H1 (cell line): ENCODE measurements at regions not wholly inside any gene's neighbourhood (a gene's known extent, or its start where the extent isn't known, plus 50 kb on each side); places are given as distances from the start of the nearest gene placed in this dataset.

ENCODE experiments used
- CTCF ChIA-PET: fragments of 300-600 bp; sonication (Branson Sonifier 250); formaldehyde crosslinking; loops from one replicate; lab custom pipeline; 2021; ENCODE audit not compliant: partially characterized antibody; lab: Charles Lee
- POLR2A ChIA-PET: fragments of 300-600 bp; sonication (Branson Sonifier 250); formaldehyde crosslinking; loops from one replicate; lab custom pipeline; 2021; ENCODE audit warnings: inconsistent platforms; ENCODE audit not compliant: partially characterized antibody; lab: Charles Lee
- DNase-seq, 2 experiments: peaks; one replicate each; pipeline versions ENCODE4 v3.0.0 to v3.0.0-alpha.2; 2010 to 2022; ENCODE audit warnings: low spot score in 2 of 2, low read depth in 1 of 2, mixed read lengths in 1 of 2
- FAIRE-seq: peaks from 2 replicates; lab custom pipeline; 2011; peaks lifted over from hg19 to GRCh38; lab: Jason Lieb, UNC
- H2AFZ ChIP-seq: 2 replicates; pipeline ENCODE4 v1.8.1; 2012; ENCODE audit warnings: low read length, inconsistent platforms
- H2AK5ac ChIP-seq: 2 replicates; pipeline ENCODE4 v1.6.1; 2013; ENCODE audit warnings: low read depth, low read length
- H2BK120ac ChIP-seq: replicated peaks from 2 replicates; pipeline ENCODE3; 2013; ENCODE audit warnings: low read depth, low read length, inconsistent platforms
- H2BK12ac ChIP-seq: 2 replicates; pipeline ENCODE4 v1.6.1; 2013; ENCODE audit warnings: low read depth, low read length
- H2BK15ac ChIP-seq: 2 replicates; pipeline ENCODE4 v1.6.1; 2013; ENCODE audit warnings: low read length
- H2BK20ac ChIP-seq: 2 replicates; pipeline ENCODE4 v1.6.1; 2013; ENCODE audit warnings: low read length
- H2BK5ac ChIP-seq: 2 replicates; pipeline ENCODE4 v1.6.1; 2013; ENCODE audit warnings: low read depth, low read length
- H3K14ac ChIP-seq: 2 replicates; pipeline ENCODE4 v1.6.1; 2013; ENCODE audit warnings: inconsistent platforms; ENCODE audit not compliant: insufficient read length
- H3K18ac ChIP-seq: 2 replicates; pipeline ENCODE4 v1.6.1; 2013; ENCODE audit warnings: low read length; ENCODE audit errors: extremely low read depth
- H3K23ac ChIP-seq: 2 replicates; pipeline ENCODE4 v1.6.1; 2013; ENCODE audit warnings: inconsistent platforms; ENCODE audit not compliant: insufficient read length
- H3K23me2 ChIP-seq: 2 replicates; pipeline ENCODE4 v1.6.1; 2013; ENCODE audit warnings: low read depth, low read length
- H3K27ac ChIP-seq: 2 replicates; pipeline ENCODE4 v1.6.1; 2011; ENCODE audit warnings: low read depth, low read length, inconsistent platforms
- H3K27me3 ChIP-seq, 4 experiments: replicated peaks in 1 of 4; 1 replicate in 1 of 4; 2 replicates in 3 of 4; pipeline versions ENCODE4 v1.6.1 to v1.8.1; 2011 to 2013; ENCODE audit warnings: low read length in 3 of 4, mild to moderate bottlenecking in 3 of 4, inconsistent platforms in 2 of 4, mixed read lengths in 2 of 4, moderate library complexity in 1 of 4; ENCODE audit not compliant: control insufficient read depth in 3 of 4, insufficient read depth in 3 of 4; ENCODE audit errors: extremely low read depth in 1 of 4
- H3K36me3 ChIP-seq, 4 experiments: 2 replicates each; pipeline versions ENCODE4 v1.6.1 to v1.8.1; 2011 to 2013; ENCODE audit warnings: mild to moderate bottlenecking in 4 of 4, low read length in 3 of 4, moderate library complexity in 2 of 4, control low read depth in 1 of 4, inconsistent platforms in 1 of 4; ENCODE audit not compliant: insufficient read depth in 4 of 4, control insufficient read depth in 2 of 4
- H3K4ac ChIP-seq: replicated peaks from 2 replicates; pipeline ENCODE3; 2013; ENCODE audit warnings: low read length, low read depth, mixed read lengths, inconsistent platforms; ENCODE audit not compliant: insufficient read length
- H3K4me1 ChIP-seq, 4 experiments: replicated peaks in 1 of 4; 1 replicate in 1 of 4; 2 replicates in 3 of 4; pipeline versions ENCODE4 v1.6.1 to v1.8.1; 2011 to 2013; ENCODE audit warnings: low read length in 3 of 4, inconsistent platforms in 2 of 4, mixed read lengths in 1 of 4; ENCODE audit not compliant: insufficient read depth in 4 of 4, control insufficient read depth in 3 of 4
- H3K4me2 ChIP-seq, 2 experiments: 2 replicates each; pipeline versions ENCODE4 v1.6.1 to v1.8.1; 2011 to 2013; ENCODE audit warnings: low read depth in 2 of 2, low read length in 2 of 2, control low read depth in 1 of 2, inconsistent platforms in 1 of 2, mild to moderate bottlenecking in 1 of 2; ENCODE audit not compliant: insufficient read depth in 1 of 2
- H3K4me3 ChIP-seq, 4 experiments: fragments of 200-600, 300-600 bp in 1 of 4; sonication (generic), shearing (Covaris generic), sonication (Bioruptor Twin) in 1 of 4; 2 replicates each; pipeline versions ENCODE4 v1.5.1 to v1.8.1; 2011 to 2016; ENCODE audit warnings: low read length in 4 of 4, low read depth in 3 of 4, control low read depth in 2 of 4, inconsistent platforms in 2 of 4, mild to moderate bottlenecking in 2 of 4, mixed read lengths in 1 of 4, moderate library complexity in 1 of 4; ENCODE audit not compliant: insufficient read depth in 2 of 4; ENCODE audit errors: extremely low read depth in 1 of 4
- H3K56ac ChIP-seq: replicated peaks from 2 replicates; pipeline ENCODE3; 2013; ENCODE audit warnings: low read depth, mild to moderate bottlenecking, mixed read lengths, low read length, inconsistent platforms; ENCODE audit not compliant: insufficient read length
- H3K79me1 ChIP-seq: 2 replicates; pipeline ENCODE4 v1.6.1; 2013; ENCODE audit warnings: low read depth, low read length, control low read depth
- H3K79me2 ChIP-seq, 2 experiments: 2 replicates each; pipeline versions ENCODE4 v1.6.1 to v1.8.1; 2012 to 2013; ENCODE audit warnings: low read length in 2 of 2, mild to moderate bottlenecking in 2 of 2, inconsistent platforms in 1 of 2; ENCODE audit not compliant: insufficient read depth in 2 of 2, control insufficient read depth in 1 of 2
- H3K9ac ChIP-seq, 4 experiments: replicated peaks in 1 of 4; 1 replicate in 1 of 4; 2 replicates in 3 of 4; pipeline versions ENCODE4 v1.6.1 to v1.8.1; 2011 to 2013; ENCODE audit warnings: low read depth in 3 of 4, low read length in 3 of 4, control low read depth in 2 of 4, mild to moderate bottlenecking in 2 of 4, moderate library complexity in 2 of 4, inconsistent platforms in 1 of 4; ENCODE audit errors: extremely low read depth in 1 of 4
- H3K9me3 ChIP-seq, 2 experiments: 2 replicates each; pipeline versions ENCODE4 v1.6.1 to v1.8.1; 2012 to 2013; ENCODE audit warnings: mild to moderate bottlenecking in 2 of 2, moderate library complexity in 2 of 2, control low read depth in 1 of 2, inconsistent platforms in 1 of 2, low read depth in 1 of 2, low read length in 1 of 2, mixed read lengths in 1 of 2; ENCODE audit not compliant: insufficient read depth in 2 of 2
- H4K20me1 ChIP-seq, 2 experiments: replicated peaks in 1 of 2; 2 replicates each; pipeline versions ENCODE3 to v1.8.1; 2011 to 2013; ENCODE audit warnings: inconsistent platforms in 2 of 2, low read length in 2 of 2, mild to moderate bottlenecking in 1 of 2; ENCODE audit not compliant: insufficient read depth in 2 of 2, control insufficient read depth in 1 of 2
- H4K5ac ChIP-seq: 2 replicates; pipeline ENCODE4 v1.6.1; 2013; ENCODE audit warnings: low read length, low read depth, mixed read lengths, inconsistent platforms; ENCODE audit not compliant: insufficient read length
- H4K8ac ChIP-seq: 2 replicates; pipeline ENCODE4 v1.8.0; 2013; ENCODE audit warnings: mild to moderate bottlenecking, moderate library complexity, low read length, inconsistent platforms; ENCODE audit not compliant: insufficient read depth; ENCODE audit errors: extremely low read depth
- H4K91ac ChIP-seq: replicated peaks from 2 replicates; pipeline ENCODE3; 2013; ENCODE audit warnings: low read length, mixed read lengths, inconsistent platforms; ENCODE audit not compliant: insufficient read length
- CHD2 ChIP-seq: IDR thresholded peaks from 2 replicates; pipeline ENCODE4 v1.6.1; 2012; ENCODE audit warnings: low read length, improper control_type of control experiment
- KDM1A ChIP-seq: fragments of 200-600, 300-600 bp; sonication (generic); IDR thresholded peaks from 2 replicates; pipeline ENCODE4 v1.7.1; 2016; ENCODE audit warnings: mild to moderate bottlenecking, low read length, borderline replicate concordance
- POLR2AphosphoS5 ChIP-seq: IDR thresholded peaks from 2 replicates; pipeline ENCODE4 v1.6.1; 2011; ENCODE audit warnings: low read depth, low read length
- WGBS, 2 experiments: shearing (Covaris generic) in 1 of 2; methylation state at CpG; one replicate each; pipeline versions ENCODE4 v1.1.6 to v1.1.7; 2013 to 2015; ENCODE audit warnings: low lambda C conversion rate in 2 of 2, mixed read lengths in 2 of 2, inconsistent platforms in 1 of 2, low coverage in 1 of 2, missing lambda C conversion rate in 1 of 2; ENCODE audit not compliant: insufficient replicate concordance in 2 of 2, insufficient coverage in 1 of 2, insufficient read length in 1 of 2; ENCODE audit errors: extremely low coverage in 1 of 2, missing lambda C conversion rate in 1 of 2; 5-methylcytosine and 5-hydroxymethylcytosine counted together

DNA sequence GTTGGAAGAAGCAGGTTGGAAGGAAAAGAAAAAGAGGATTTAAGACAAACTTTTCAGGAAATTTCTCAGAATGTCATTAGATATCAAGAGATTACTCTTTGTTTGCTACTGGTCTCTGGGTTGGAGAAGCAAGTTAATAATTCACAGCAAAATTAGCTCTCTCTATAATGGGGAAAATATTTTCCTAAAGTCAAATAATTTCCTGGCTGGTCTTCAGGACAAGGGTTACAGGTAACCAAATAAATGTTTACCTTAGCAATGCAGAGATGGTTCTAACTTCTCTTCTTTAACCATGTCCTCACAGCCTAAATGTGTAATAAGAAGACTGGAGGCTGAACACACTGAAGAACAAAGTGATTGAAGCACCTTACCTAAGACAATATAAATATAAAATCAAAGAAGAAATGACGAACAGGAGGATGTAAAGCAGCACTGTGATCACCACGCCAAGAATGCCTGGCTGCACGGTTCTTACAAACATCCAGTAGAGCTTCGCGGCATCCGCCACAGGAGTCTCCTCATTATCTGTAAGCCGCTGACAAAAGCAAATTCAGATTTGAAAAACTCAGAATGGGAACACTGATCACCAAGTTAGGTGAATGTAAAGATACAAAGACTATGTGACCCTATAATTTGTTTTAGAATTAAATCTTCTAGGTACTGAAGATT is 717.5 kb downstream of the TFAP2A start:
- no peak for FAIRE-seq
- H3K14ac ChIP-seq = no peak overlapping the region

More for the DNA sequence above, 717.5 kb downstream of the TFAP2A start:
- no peaks in the 10 kb centered on the region for H4K20me1 ChIP-seq
- no peak overlapping the region for H3K18ac ChIP-seq
- no peak overlapping the region for H2BK20ac ChIP-seq
- no peaks in the 10 kb centered on the region for H3K79me1 ChIP-seq
- DNase-seq = no peak
- no peaks in the 10 kb centered on the region for H3K23me2 ChIP-seq
- TF ChIP-seq POLR2AphosphoS5 (no peak), KDM1A (no peak), CHD2 (no peak)
- H3K27ac ChIP-seq = no peak overlapping the region
- H3K4me2 ChIP-seq = no peak overlapping the region
- no peaks in the 10 kb centered on the region for H3K79me2 ChIP-seq
- CTCF ChIA-PET = no interaction called here
- H3K27me3 ChIP-seq = no peaks in the 10 kb centered on the region
- no peak overlapping the region for H2BK15ac ChIP-seq
- 97% methylated on average over 7 of the region's 7 CpGs; no CpG with 5 or more reads in 1 of the 2 experiments for WGBS, 2 experiments
- no peak overlapping the region for H2AK5ac ChIP-seq
- POLR2A ChIA-PET = no interaction called here
- no peak overlapping the region for H2BK5ac ChIP-seq
- H3K9me3 ChIP-seq = no peaks in the 10 kb centered on the region
- H3K56ac ChIP-seq = no peak overlapping the region
- H4K91ac ChIP-seq = no peak overlapping the region
- no peak overlapping the region for H4K8ac ChIP-seq
- no peaks in the 10 kb centered on the region for H3K4me1 ChIP-seq
- no peak overlapping the region for H4K5ac ChIP-seq
- no peaks in the 10 kb centered on the region for H3K36me3 ChIP-seq
- no peak overlapping the region for H3K4ac ChIP-seq
- no peak overlapping the region for H3K23ac ChIP-seq
- H2BK120ac ChIP-seq = no peak overlapping the region
- no peak overlapping the region for H3K4me3 ChIP-seq
- H2AFZ ChIP-seq = no peak overlapping the region
- H2BK12ac ChIP-seq = no peak overlapping the region
- no peak overlapping the region for H3K9ac ChIP-seq
